Neural cell (in vitro differentiated cells): ENCODE measurements at regions not wholly inside any gene's neighbourhood (a gene's known extent, or its start where the extent isn't known, plus 50 kb on each side); places are given as distances from the start of the nearest gene placed in this dataset.

ENCODE experiments used
- H2AFZ ChIP-seq: fragments of 200-600, 300-800 bp; sonication (generic), shearing (Covaris generic); 2 replicates; pipeline ENCODE4 v1.6.0; 2014; ENCODE audit warnings: low read depth, mild to moderate bottlenecking, antibody characterized with exemption, low read length, moderate library complexity
- H3F3A ChIP-seq: fragments of 200-600 bp; shearing (Covaris generic); 2 replicates; pipeline ENCODE4 v1.6.1; 2016; ENCODE audit warnings: mild to moderate bottlenecking, moderate library complexity, mixed read lengths, antibody characterized with exemption, low read length; ENCODE audit not compliant: insufficient read depth, poor library complexity, severe bottlenecking
- H3K27ac ChIP-seq: fragments of 200-600, 300-800 bp; sonication (generic), shearing (Covaris generic); 2 replicates; pipeline ENCODE4 v1.5.1; 2014; ENCODE audit warnings: mild to moderate bottlenecking, low read length, moderate library complexity
- H3K27me3 ChIP-seq: fragments of 300-800, 200-600 bp; sonication (generic), shearing (Covaris generic); 2 replicates; pipeline ENCODE4 v1.6.0; 2014; ENCODE audit warnings: mild to moderate bottlenecking, low read depth, low read length, moderate library complexity; ENCODE audit not compliant: insufficient read depth
- H3K36me3 ChIP-seq: fragments of 300-800, 200-600 bp; sonication (generic), shearing (Covaris generic); 2 replicates; pipeline ENCODE4 v1.5.1; 2014; ENCODE audit warnings: mild to moderate bottlenecking, antibody characterized with exemption, low read length, moderate library complexity; ENCODE audit not compliant: insufficient read depth
- H3K4me2 ChIP-seq: fragments of 300-800, 200-600 bp; sonication (generic), shearing (Covaris generic); 2 replicates; pipeline ENCODE4 v1.6.0; 2014; ENCODE audit warnings: mild to moderate bottlenecking, low read length
- H3K4me3 ChIP-seq: fragments of 300-800, 200-600 bp; sonication (generic), shearing (Covaris generic); 2 replicates; pipeline ENCODE4 v1.5.1; 2014; ENCODE audit warnings: mild to moderate bottlenecking, low read length, moderate library complexity
- H3K79me2 ChIP-seq: fragments of 200-600 bp; shearing (Covaris generic); replicated peaks from 2 replicates; pipeline ENCODE4 v1.6.0; 2014; ENCODE audit warnings: mild to moderate bottlenecking, low read length, moderate library complexity; ENCODE audit not compliant: insufficient read depth
- H3K9ac ChIP-seq: fragments of 300-800, 200-600 bp; sonication (generic), shearing (Covaris generic); 2 replicates; pipeline ENCODE4 v1.6.1; 2016; ENCODE audit warnings: mild to moderate bottlenecking, low read length, mixed read lengths
- H3K9me2 ChIP-seq: fragments of 200-600 bp; shearing (Covaris generic); 2 replicates; pipeline ENCODE4 v1.6.1; 2016; ENCODE audit warnings: mild to moderate bottlenecking, low read length, mixed read lengths; ENCODE audit not compliant: insufficient read depth
- H3K9me3 ChIP-seq: fragments of 200-600, 300-800 bp; sonication (generic), shearing (Covaris generic); 2 replicates; pipeline ENCODE4 v1.6.1; 2016; ENCODE audit warnings: mild to moderate bottlenecking, mixed run types, low read length, moderate library complexity, mixed read lengths
- H4K20me1 ChIP-seq: fragments of 200-600 bp; shearing (Covaris generic); 2 replicates; pipeline ENCODE4 v1.6.1; 2016; ENCODE audit warnings: mild to moderate bottlenecking, mixed run types; ENCODE audit not compliant: insufficient read depth
- EP300 ChIP-seq: fragments of 450-650 bp; conservative IDR thresholded peaks from 2 replicates; pipeline ENCODE4 v1.6.1; 2014; ENCODE audit warnings: antibody characterized with exemption, mild to moderate bottlenecking, moderate library complexity; ENCODE audit not compliant: poor library complexity, severe bottlenecking
- EZH2 ChIP-seq: fragments of 200-600, 300-800 bp; shearing (Covaris generic), sonication (generic); IDR thresholded peaks from 2 replicates; pipeline ENCODE4 v1.6.1; 2014; ENCODE audit warnings: antibody characterized with exemption, low read length, borderline replicate concordance, mild to moderate bottlenecking; ENCODE audit not compliant: insufficient read depth, poor library complexity, severe bottlenecking
- MXI1 ChIP-seq: fragments of 450-650 bp; conservative IDR thresholded peaks from 2 replicates; pipeline ENCODE4 v1.6.1; 2014; ENCODE audit warnings: antibody characterized with exemption, mild to moderate bottlenecking; ENCODE audit not compliant: poor library complexity, severe bottlenecking
- POLR2AphosphoS5 ChIP-seq: IDR thresholded peaks from 2 replicates; pipeline ENCODE4 v1.6.1; 2012
- RAD21 ChIP-seq: fragments of 450-650 bp; conservative IDR thresholded peaks from 2 replicates; pipeline ENCODE4 v1.6.1; 2014; ENCODE audit warnings: antibody characterized with exemption, mild to moderate bottlenecking, moderate library complexity
- REST ChIP-seq: IDR thresholded peaks from 2 replicates; pipeline ENCODE4 v1.6.1; 2012; ENCODE audit warnings: borderline replicate concordance
- SMC3 ChIP-seq: fragments of 450-650 bp; conservative IDR thresholded peaks from 2 replicates; pipeline ENCODE4 v1.6.1; 2014; ENCODE audit warnings: antibody characterized with exemption, mild to moderate bottlenecking, moderate library complexity; ENCODE audit not compliant: poor library complexity
- TAF1 ChIP-seq: IDR thresholded peaks from 2 replicates; pipeline ENCODE4 v1.6.1; 2012; ENCODE audit warnings: low read depth
- TF ChIP-seq, protein P1 (sequence below): fragments of 450-650 bp; IDR thresholded peaks from 2 replicates; pipeline ENCODE4 v1.5.1; 2014; ENCODE audit warnings: antibody characterized with exemption, mild to moderate bottlenecking, moderate library complexity; ENCODE audit not compliant: poor library complexity, severe bottlenecking

DNA sequence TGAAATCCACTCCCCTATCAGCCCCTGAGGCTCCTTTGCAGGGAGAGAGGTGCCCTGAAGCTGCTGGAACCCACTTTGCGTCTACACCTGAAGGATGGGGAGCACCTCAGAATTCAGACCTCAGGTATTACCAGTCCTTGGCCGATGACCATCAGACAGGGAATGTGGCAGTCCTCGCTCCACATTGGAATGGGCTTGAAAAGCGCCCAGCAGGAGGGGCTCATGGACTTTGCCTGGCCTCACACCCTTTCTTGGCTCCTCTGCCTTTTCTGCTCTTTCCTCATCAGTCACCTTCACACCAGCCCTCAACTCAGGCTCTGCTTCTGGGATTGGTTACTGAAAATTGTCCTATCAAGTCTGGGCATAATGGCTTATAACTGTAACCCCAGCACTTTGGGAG lies 83.9 kb downstream of the BARX1 start:
- Histone ChIP-seq H3K9me3 (peaks cover 12% of the 10 kb centered on the region), H3K27ac (no peak overlapping the region), H3K9ac (no peak overlapping the region)

GRCh38 chr9:93869863-93870262 lies 85.3 kb downstream of the BARX1 start:
- Histone ChIP-seq H2AFZ (no peak overlapping the region), H3K79me2 (no peaks in the 10 kb centered on the region), H3K9me2 (no peaks in the 10 kb centered on the region), H3K27me3 (no peaks in the 10 kb centered on the region), H4K20me1 (no peaks in the 10 kb centered on the region), H3F3A (no peaks in the 10 kb centered on the region), H3K9me3 (peaks cover 9% of the 10 kb centered on the region), H3K9ac (no peak overlapping the region), H3K4me2 (no peak overlapping the region), H3K36me3 (no peaks in the 10 kb centered on the region), H3K27ac (no peak overlapping the region), H3K4me3 (no peak overlapping the region)
- TF ChIP-seq SMC3 (no peak), RAD21 (no peak)

More for the DNA sequence above, 83.9 kb downstream of the BARX1 start:
- Histone ChIP-seq H4K20me1 (no peaks in the 10 kb centered on the region), H3K4me3 (no peak overlapping the region), H2AFZ (no peak overlapping the region), H3K79me2 (no peaks in the 10 kb centered on the region), H3K27me3 (no peaks in the 10 kb centered on the region), H3K9me2 (no peaks in the 10 kb centered on the region), H3K4me2 (no peak overlapping the region), H3K36me3 (no peaks in the 10 kb centered on the region), H3F3A (no peaks in the 10 kb centered on the region)
- TF ChIP-seq SMC3 (no peak), TAF1 (no peak), MXI1 (no peak)
- TF ChIP-seq, protein P1, sequence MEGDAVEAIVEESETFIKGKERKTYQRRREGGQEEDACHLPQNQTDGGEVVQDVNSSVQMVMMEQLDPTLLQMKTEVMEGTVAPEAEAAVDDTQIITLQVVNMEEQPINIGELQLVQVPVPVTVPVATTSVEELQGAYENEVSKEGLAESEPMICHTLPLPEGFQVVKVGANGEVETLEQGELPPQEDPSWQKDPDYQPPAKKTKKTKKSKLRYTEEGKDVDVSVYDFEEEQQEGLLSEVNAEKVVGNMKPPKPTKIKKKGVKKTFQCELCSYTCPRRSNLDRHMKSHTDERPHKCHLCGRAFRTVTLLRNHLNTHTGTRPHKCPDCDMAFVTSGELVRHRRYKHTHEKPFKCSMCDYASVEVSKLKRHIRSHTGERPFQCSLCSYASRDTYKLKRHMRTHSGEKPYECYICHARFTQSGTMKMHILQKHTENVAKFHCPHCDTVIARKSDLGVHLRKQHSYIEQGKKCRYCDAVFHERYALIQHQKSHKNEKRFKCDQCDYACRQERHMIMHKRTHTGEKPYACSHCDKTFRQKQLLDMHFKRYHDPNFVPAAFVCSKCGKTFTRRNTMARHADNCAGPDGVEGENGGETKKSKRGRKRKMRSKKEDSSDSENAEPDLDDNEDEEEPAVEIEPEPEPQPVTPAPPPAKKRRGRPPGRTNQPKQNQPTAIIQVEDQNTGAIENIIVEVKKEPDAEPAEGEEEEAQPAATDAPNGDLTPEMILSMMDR, result no peak

DNA sequence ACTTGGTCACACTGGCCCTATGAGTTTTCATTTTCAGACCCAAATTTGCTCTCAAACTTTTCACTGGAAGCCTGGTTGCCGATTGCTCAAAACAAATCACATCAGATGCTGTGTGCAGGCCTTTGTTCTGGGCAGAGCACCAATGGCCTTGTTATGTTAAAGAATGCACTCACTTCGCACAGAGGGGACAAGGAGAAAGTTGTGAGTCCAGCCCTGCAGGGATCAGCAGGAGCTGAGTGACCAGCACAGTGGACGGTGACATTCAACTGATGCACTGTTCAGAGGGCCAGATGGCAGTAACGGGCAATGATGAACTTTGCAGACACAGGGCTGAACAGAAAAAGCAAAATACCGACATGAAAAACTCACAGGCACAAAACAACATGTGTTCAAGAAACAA lies 86.1 kb downstream of the BARX1 start:
- TF ChIP-seq REST (no peak), POLR2AphosphoS5 (no peak), MXI1 (no peak), TAF1 (no peak), SMC3 (no peak), EZH2 (no peak), EP300 (no peak), RAD21 (no peak)
- TF ChIP-seq, protein P1, result no peak
- no peaks in the 10 kb centered on the region for H3K36me3 ChIP-seq
- peaks cover under 1% of the 10 kb centered on the region for H3K9me3 ChIP-seq
- H3K9ac ChIP-seq, result no peak overlapping the region
- no peaks in the 10 kb centered on the region for H3F3A ChIP-seq
- H3K27ac ChIP-seq, result no peak overlapping the region
- H3K79me2 ChIP-seq, result no peaks in the 10 kb centered on the region
- no peak overlapping the region for H3K4me2 ChIP-seq
- H4K20me1 ChIP-seq, result no peaks in the 10 kb centered on the region
- H3K9me2 ChIP-seq, result no peaks in the 10 kb centered on the region
- H2AFZ ChIP-seq, result no peak overlapping the region
- no peaks in the 10 kb centered on the region for H3K27me3 ChIP-seq
- H3K4me3 ChIP-seq, result no peak overlapping the region
